K562 (cell line): ENCODE measurements at regions not wholly inside any gene's neighbourhood (a gene's known extent, or its start where the extent isn't known, plus 50 kb on each side); places are given as distances from the start of the nearest gene placed in this dataset.

Source experiments
- ATAC-seq: fragments of 200-7000 bp; cut with Tn5 transposase; 3 replicates; pipeline ENCODE4 v1.9.1; 2020; ENCODE audit warnings: moderate library complexity
- BruUV-seq: library from RNA; stranded (reverse); fragments of 400-500 nt; replicated peaks from 2 replicates; lab custom pipeline; 2021; lab: Mats Ljungman, UMichigan
- CTCF ChIA-PET: fragments of 300-600 bp; formaldehyde crosslinking; extraction: SDS; loops from one replicate; lab custom pipeline; 2021; ENCODE audit warnings: low intra/inter-chr PET ratio; lab: Yijun Ruan, JAX
- POLR2A ChIA-PET: fragments of 300-600, 350-650 bp; sonication (Branson Sonifier 250); formaldehyde crosslinking; extraction: SDS; loops from one replicate; lab custom pipeline; 2021; ENCODE audit warnings: antibody characterized with exemption, inconsistent platforms; lab: Yijun Ruan, JAX
- DNase-seq, 4 experiments: peaks; one replicate each; pipeline versions ENCODE4 v3.0.0 to v3.0.0-alpha.2; 2011 to 2018; ENCODE audit warnings: low spot score in 3 of 4, mixed read lengths in 3 of 4; ENCODE audit errors: extremely low read depth in 1 of 4
- FAIRE-seq: peaks from 2 replicates; lab custom pipeline; 2011; peaks lifted over from hg19 to GRCh38; lab: Jason Lieb, UNC
- H2AFZ ChIP-seq: 2 replicates; pipeline ENCODE4 v1.6.0; 2011; ENCODE audit warnings: low read depth, low read length, control low read depth, inconsistent platforms
- H3K27ac ChIP-seq: fragments of 200-600 bp; 3 replicates; pipeline ENCODE4 v1.8.0; 2011; ENCODE audit warnings: low read depth, mild to moderate bottlenecking, control low read depth, inconsistent platforms, low read length, moderate library complexity, mixed read lengths; ENCODE audit errors: extremely low read depth
- H3K27me3 ChIP-seq, 2 experiments: fragments of 300-600 bp in 1 of 2; 2 replicates in 1 of 2; 3 replicates in 1 of 2; pipeline versions ENCODE4 v1.6.0 to v1.8.0; 2011; ENCODE audit warnings: inconsistent platforms in 2 of 2, low read length in 2 of 2, mild to moderate bottlenecking in 1 of 2, mixed read lengths in 1 of 2, moderate library complexity in 1 of 2; ENCODE audit not compliant: control insufficient read depth in 2 of 2, insufficient read depth in 2 of 2
- H3K36me3 ChIP-seq: fragments of 300-600 bp; 3 replicates; pipeline ENCODE4 v1.8.0; 2011; ENCODE audit warnings: mild to moderate bottlenecking, low read length, inconsistent platforms; ENCODE audit not compliant: control insufficient read depth, insufficient read depth
- H3K4me1 ChIP-seq, 2 experiments: fragments of 200-600 bp in 1 of 2; replicated peaks in 1 of 2; 2 replicates in 1 of 2; 3 replicates in 1 of 2; pipeline versions ENCODE4 v1.5.1 to v1.8.0; 2011; ENCODE audit warnings: inconsistent platforms in 2 of 2, low read length in 2 of 2, mild to moderate bottlenecking in 1 of 2, mixed read lengths in 1 of 2, moderate library complexity in 1 of 2; ENCODE audit not compliant: control insufficient read depth in 2 of 2, insufficient read depth in 2 of 2
- H3K4me2 ChIP-seq: 2 replicates; pipeline ENCODE4 v1.6.1; 2011; ENCODE audit warnings: low read length, control low read depth, inconsistent platforms, mixed read lengths; ENCODE audit not compliant: insufficient read depth
- H3K4me3 ChIP-seq: fragments of 200-600 bp; sonication (generic), shearing (Covaris generic); 2 replicates; pipeline ENCODE4 v1.5.1; 2016; ENCODE audit warnings: control low read depth, inconsistent platforms
- H3K79me2 ChIP-seq: fragments of 200-600 bp; 3 replicates; pipeline ENCODE4 v1.8.0; 2011; ENCODE audit warnings: low read length, inconsistent platforms; ENCODE audit not compliant: control insufficient read depth, insufficient read depth
- H3K9ac ChIP-seq, 2 experiments: 2 replicates each; pipeline versions ENCODE4 v1.6.0 to v1.6.1; 2011; ENCODE audit warnings: low read depth in 2 of 2, low read length in 2 of 2, control low read depth in 1 of 2, inconsistent platforms in 1 of 2, mild to moderate bottlenecking in 1 of 2, mixed read lengths in 1 of 2; ENCODE audit not compliant: insufficient read depth in 1 of 2
- H3K9me1 ChIP-seq: one replicate; pipeline ENCODE4 v1.6.0; 2011; ENCODE audit warnings: inconsistent platforms, mild to moderate bottlenecking, low read length, moderate library complexity; ENCODE audit not compliant: control insufficient read depth, insufficient read depth
- H3K9me3 ChIP-seq: replicated peaks from 2 replicates; pipeline ENCODE4 v1.5.1; 2011; ENCODE audit warnings: low read depth, low read length, inconsistent platforms; ENCODE audit not compliant: control insufficient read depth, insufficient read depth
- H4K20me1 ChIP-seq: replicated peaks from 2 replicates; pipeline ENCODE4 v1.6.1; 2011; ENCODE audit warnings: low read length, inconsistent platforms, mixed read lengths; ENCODE audit not compliant: control insufficient read depth, insufficient read depth
- ARHGAP35 ChIP-seq: fragments of 450-650 bp; IDR thresholded peaks from 2 replicates; pipeline ENCODE4 v1.6.1; 2018; ENCODE audit not compliant: partially characterized antibody
- FOXK1 ChIP-seq: sonication (generic); formaldehyde crosslinking; IDR thresholded peaks from 2 replicates; pipeline ENCODE4 v1.8.0; 2022; ENCODE audit warnings: missing genetic modification reagents, mild to moderate bottlenecking, borderline replicate concordance
- KDM5B ChIP-seq: fragments of 200-600 bp; sonication (generic); IDR thresholded peaks from 2 replicates; pipeline ENCODE4 v1.6.1; 2012; ENCODE audit warnings: low read depth, mild to moderate bottlenecking, moderate library complexity, low read length, control low read depth, inconsistent platforms; ENCODE audit not compliant: insufficient replicate concordance
- KLF10 ChIP-seq: fragments of 250-450 bp; sonication (Bioruptor Pico); IDR thresholded peaks from 2 replicates; pipeline ENCODE4 v1.6.1; 2021; ENCODE audit warnings: matching md5 sums
- LCOR ChIP-seq: sonication (generic); formaldehyde crosslinking; IDR thresholded peaks from 2 replicates; pipeline ENCODE4 v1.8.0; 2022; ENCODE audit warnings: mild to moderate bottlenecking, missing genetic modification reagents
- NCOA6 ChIP-seq: fragments of 450-650 bp; IDR thresholded peaks from 2 replicates; pipeline ENCODE4 v1.6.1; 2017; ENCODE audit warnings: mild to moderate bottlenecking
- PTBP1 ChIP-seq: fragments of 200-400 bp; formaldehyde crosslinking; IDR thresholded peaks from 2 replicates; pipeline ENCODE4 v1.6.1; 2017; ENCODE audit warnings: low read depth, low read length
- ZNF143 ChIP-seq: sonication (generic); formaldehyde crosslinking; IDR thresholded peaks from 2 replicates; pipeline ENCODE4 v1.9.0; 2022; ENCODE audit warnings: mild to moderate bottlenecking, missing genetic modification reagents
- ZNF24 ChIP-seq: fragments of 450-650 bp; IDR thresholded peaks from 2 replicates; pipeline ENCODE4 v1.6.1; 2016
- ZNF57 ChIP-seq: fragments of 450-650 bp; formaldehyde crosslinking; IDR thresholded peaks from 2 replicates; pipeline ENCODE4 v1.4.0; 2020; ENCODE audit warnings: mild to moderate bottlenecking, moderate library complexity
- WGBS: fragments of 100-300 bp; shearing (Covaris generic); methylation state at CpG from one replicate; pipeline ENCODE4 v1.1.6; 2016; ENCODE audit warnings: low coverage, mixed read lengths; ENCODE audit not compliant: insufficient coverage; ENCODE audit errors: missing lambda C conversion rate; 5-methylcytosine and 5-hydroxymethylcytosine counted together
- in situ Hi-C: fragments of 300-500 bp; cut with MboI; formaldehyde crosslinking; loops from 4 replicates; pipeline ENCODE4 v1.15.0; 2018; ENCODE audit warnings: inconsistent platforms, mixed read lengths
- intact Hi-C: fragments of 100-400 bp; cut with micrococcal nuclease; formaldehyde crosslinking; loops from 2 replicates; pipeline ENCODE4 v1.14.2; 2022

- TF ChIP-seq ZNF24 (no peak), KDM5B (no peak)
Observed at GRCh38 chr9:120117081-120117480, 462.9 kb downstream of the CDK5RAP2 start (continued).

DNA sequence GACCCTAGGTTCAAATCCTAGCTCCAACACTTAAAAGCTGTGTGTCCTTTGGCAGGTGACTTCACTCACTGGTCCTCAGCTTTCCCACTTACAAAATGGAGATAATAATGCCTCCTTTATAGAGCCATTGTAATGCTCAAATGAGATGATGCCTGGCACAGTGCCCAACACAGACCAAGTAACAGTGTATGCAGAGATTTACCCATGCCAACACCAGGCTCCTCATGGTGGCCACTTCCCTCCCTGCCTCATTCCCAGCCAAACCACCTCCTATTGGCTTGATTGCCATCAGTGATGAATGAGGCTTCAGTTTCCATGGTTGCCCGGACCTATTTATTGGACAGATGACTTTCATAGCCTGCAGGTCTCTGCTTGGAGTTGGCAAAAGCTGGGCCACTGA lies 469.4 kb downstream of the CDK5RAP2 start:
- in situ Hi-C loops, result no loop called here
- FAIRE-seq (no peak), DNase-seq (no peak), ATAC-seq (no peak)
- ChIA-PET CTCF (no interaction called here), POLR2A (interaction anchor here (0.6 kb wide), 1 partner anchor 299 kb away, joined by 3 read pairs; no protein-coding TSS in a partner anchor)
- Histone ChIP-seq H3K27ac (no peak overlapping the region), H2AFZ (no peak overlapping the region), H4K20me1 (no peaks in the 10 kb centered on the region), H3K4me2 (no peak overlapping the region), H3K9me3 (no peaks in the 10 kb centered on the region), H3K4me3 (no peak overlapping the region), H3K79me2 (no peaks in the 10 kb centered on the region), H3K4me1 (no peaks in the 10 kb centered on the region), H3K9ac (no peak overlapping the region), H3K27me3 (no peaks in the 10 kb centered on the region), H3K36me3 (no peaks in the 10 kb centered on the region), H3K9me1 (no peaks in the 10 kb centered on the region)
- no TSS peak for BruUV-seq
- no peak for TF ChIP-seq FOXK1 (CRISPR knock-in tag)
- TF ChIP-seq NCOA6, result no peak
- TF ChIP-seq PTBP1, result no peak
- no peak for TF ChIP-seq LCOR
- no peak for TF ChIP-seq ZNF57 (CRISPR knock-in tag)
- TF ChIP-seq ZNF143 (CRISPR knock-in tag), result no peak
- TF ChIP-seq ARHGAP35, result no peak
- no peak for TF ChIP-seq KLF10
- WGBS, result 0% methylated on average over 1 of the region's 1 CpG
- intact Hi-C loops, result no loop called here
